ENCODE measurements at regions not wholly inside any gene's neighbourhood (a gene's known extent, or its start where the extent isn't known, plus 50 kb on each side); places are given as distances from the start of the nearest gene placed in this dataset.

DNA sequence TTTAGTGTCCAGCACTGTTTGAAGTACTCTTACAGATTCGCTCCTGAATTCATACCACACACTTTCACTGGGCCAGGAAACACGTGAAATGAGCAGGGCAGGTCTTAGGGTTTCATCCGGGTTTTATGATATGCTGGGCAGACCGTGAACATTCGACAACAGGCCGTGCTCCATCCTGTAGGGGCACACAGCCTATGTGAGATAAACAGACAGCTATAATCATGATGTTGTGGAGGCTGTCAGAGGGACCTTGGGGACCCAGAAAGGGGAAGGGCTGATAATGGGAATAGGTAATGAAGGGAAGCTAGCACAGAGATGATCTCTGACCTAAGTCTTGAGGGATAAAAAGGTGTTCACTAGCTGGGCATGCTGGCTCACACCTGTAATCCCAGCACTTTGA, 110.4 kb downstream of the RIN2 start:
- Histone ChIP-seq H3K9me3 (ENCODE audit: insufficient read depth, low read depth, low read length) (no peaks in the 10 kb centered on the region), H3K9me2 (replicated peaks; ENCODE audit: low read depth, low read length) (no peaks in the 10 kb centered on the region), H3K79me2 (ENCODE audit: insufficient read depth, low read length) (no peaks in the 10 kb centered on the region), H3K4me3 (ENCODE audit: low read length, poor library complexity, severe bottlenecking) (no peak overlapping the region), H3K27me3 (ENCODE audit: insufficient read depth, low read length, poor library complexity, severe bottlenecking) (no peaks in the 10 kb centered on the region), H3K9ac (ENCODE audit: low read depth, low read length, poor library complexity, severe bottlenecking) (no peak overlapping the region), H3F3A (ENCODE audit: low read depth) (no peaks in the 10 kb centered on the region), H3K36me3 (ENCODE audit: insufficient read depth, low read length) (no peaks in the 10 kb centered on the region), H3K4me2 (ENCODE audit: low read depth, low read length, poor library complexity, severe bottlenecking) (no peak overlapping the region), H3K4me1 (ENCODE audit: insufficient read depth, low read length, poor library complexity, severe bottlenecking) (no peaks in the 10 kb centered on the region), H4K20me1 (ENCODE audit: insufficient read depth, low read length, poor library complexity, severe bottlenecking) (no peaks in the 10 kb centered on the region), H2AFZ (ENCODE audit: low read length) (no peak overlapping the region)
- TF ChIP-seq, protein P1, sequence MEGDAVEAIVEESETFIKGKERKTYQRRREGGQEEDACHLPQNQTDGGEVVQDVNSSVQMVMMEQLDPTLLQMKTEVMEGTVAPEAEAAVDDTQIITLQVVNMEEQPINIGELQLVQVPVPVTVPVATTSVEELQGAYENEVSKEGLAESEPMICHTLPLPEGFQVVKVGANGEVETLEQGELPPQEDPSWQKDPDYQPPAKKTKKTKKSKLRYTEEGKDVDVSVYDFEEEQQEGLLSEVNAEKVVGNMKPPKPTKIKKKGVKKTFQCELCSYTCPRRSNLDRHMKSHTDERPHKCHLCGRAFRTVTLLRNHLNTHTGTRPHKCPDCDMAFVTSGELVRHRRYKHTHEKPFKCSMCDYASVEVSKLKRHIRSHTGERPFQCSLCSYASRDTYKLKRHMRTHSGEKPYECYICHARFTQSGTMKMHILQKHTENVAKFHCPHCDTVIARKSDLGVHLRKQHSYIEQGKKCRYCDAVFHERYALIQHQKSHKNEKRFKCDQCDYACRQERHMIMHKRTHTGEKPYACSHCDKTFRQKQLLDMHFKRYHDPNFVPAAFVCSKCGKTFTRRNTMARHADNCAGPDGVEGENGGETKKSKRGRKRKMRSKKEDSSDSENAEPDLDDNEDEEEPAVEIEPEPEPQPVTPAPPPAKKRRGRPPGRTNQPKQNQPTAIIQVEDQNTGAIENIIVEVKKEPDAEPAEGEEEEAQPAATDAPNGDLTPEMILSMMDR (conservative IDR thresholded peaks at IDR 0.05; ENCODE audit: low read length) = no peak
- no peak for TF ChIP-seq EZH2phosphoT487 (IDR thresholded peaks at IDR 0.05; ENCODE audit: borderline replicate concordance)

DNA sequence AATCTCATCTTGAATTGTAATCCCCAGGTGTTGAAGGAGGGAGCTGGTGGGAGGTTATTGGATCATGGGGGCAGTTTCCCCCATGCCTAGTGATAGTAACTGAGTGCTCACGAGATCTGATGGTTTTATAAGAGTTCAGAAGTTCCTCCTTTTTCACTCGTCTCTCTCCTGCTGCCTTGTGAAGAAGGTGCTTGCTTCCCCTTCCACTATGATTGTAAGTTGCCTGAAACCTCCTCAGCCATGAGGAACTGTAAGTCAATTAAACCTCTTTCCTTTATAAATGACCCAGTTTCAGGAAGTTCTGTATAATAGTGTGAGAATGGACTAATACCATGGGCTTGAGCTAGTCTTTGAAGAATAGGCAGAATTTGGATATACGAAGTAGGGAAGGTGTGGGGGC, 113.9 kb downstream of the RIN2 start:
- Histone ChIP-seq H3K4me2 (ENCODE audit: low read depth, low read length, poor library complexity, severe bottlenecking) (no peak overlapping the region), H3K9ac (ENCODE audit: low read depth, low read length, poor library complexity, severe bottlenecking) (no peak overlapping the region), H3K27me3 (ENCODE audit: insufficient read depth, low read length, poor library complexity, severe bottlenecking) (no peaks in the 10 kb centered on the region), H3K9me2 (replicated peaks; ENCODE audit: low read depth, low read length) (no peaks in the 10 kb centered on the region), H3K4me1 (ENCODE audit: insufficient read depth, low read length, poor library complexity, severe bottlenecking) (no peaks in the 10 kb centered on the region), H3K79me2 (ENCODE audit: insufficient read depth, low read length) (no peaks in the 10 kb centered on the region), H2AFZ (ENCODE audit: low read length) (no peak overlapping the region), H3F3A (ENCODE audit: low read depth) (no peaks in the 10 kb centered on the region), H3K9me3 (ENCODE audit: insufficient read depth, low read depth, low read length) (no peaks in the 10 kb centered on the region), H3K4me3 (ENCODE audit: low read length, poor library complexity, severe bottlenecking) (no peak overlapping the region), H3K36me3 (ENCODE audit: insufficient read depth, low read length) (no peaks in the 10 kb centered on the region), H4K20me1 (ENCODE audit: insufficient read depth, low read length, poor library complexity, severe bottlenecking) (no peaks in the 10 kb centered on the region)
- TF ChIP-seq, protein P1 (conservative IDR thresholded peaks at IDR 0.05; ENCODE audit: low read length) = no peak
- no peak for TF ChIP-seq EZH2phosphoT487 (IDR thresholded peaks at IDR 0.05; ENCODE audit: borderline replicate concordance)

DNA sequence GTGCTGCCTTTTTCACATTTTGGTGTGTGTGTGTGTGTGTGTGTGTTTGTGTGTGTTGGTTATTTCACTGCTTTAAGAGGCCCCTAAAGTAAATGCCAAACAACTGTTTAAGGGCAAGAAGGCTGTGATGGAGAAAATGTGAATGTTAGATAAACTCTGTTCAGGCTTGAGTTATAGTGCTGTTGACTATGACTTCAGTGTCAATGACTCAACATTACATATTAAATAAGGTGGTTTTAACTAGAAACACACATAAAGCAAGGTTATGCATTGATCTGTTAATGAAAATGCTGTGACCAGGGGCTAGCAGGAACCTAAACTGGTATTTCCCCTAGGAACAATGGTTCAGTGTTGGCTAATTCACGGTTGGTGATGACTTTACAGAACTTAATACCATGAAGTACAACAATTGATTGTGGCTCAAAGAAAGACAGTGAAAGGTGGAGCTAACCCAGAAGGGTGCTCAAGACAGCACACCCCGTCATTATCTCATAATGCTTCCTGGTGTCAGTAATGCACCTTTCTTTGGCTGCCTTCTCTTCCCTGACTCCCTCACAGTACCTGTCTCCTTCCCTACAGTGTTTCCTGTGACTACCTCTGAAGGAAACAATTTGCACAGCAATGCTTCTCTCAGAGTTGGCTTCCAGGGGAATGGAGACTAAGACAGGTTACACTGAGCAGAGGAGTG, 116.1 kb downstream of the RIN2 start:
- H3K9me3 ChIP-seq (ENCODE audit: insufficient read depth, low read depth, low read length) = no peaks in the 10 kb centered on the region
- H3F3A ChIP-seq (ENCODE audit: low read depth) = no peaks in the 10 kb centered on the region
- no peaks in the 10 kb centered on the region for H3K9me2 ChIP-seq (replicated peaks; ENCODE audit: low read depth, low read length)
- H3K36me3 ChIP-seq (ENCODE audit: insufficient read depth, low read length) = no peaks in the 10 kb centered on the region
- H3K9ac ChIP-seq (ENCODE audit: low read depth, low read length, poor library complexity, severe bottlenecking) = no peak overlapping the region
- TF ChIP-seq, protein P1 (conservative IDR thresholded peaks at IDR 0.05; ENCODE audit: low read length) = no peak
- TF ChIP-seq EZH2phosphoT487 (IDR thresholded peaks at IDR 0.05; ENCODE audit: borderline replicate concordance) = no peak
- H3K4me1 ChIP-seq (ENCODE audit: insufficient read depth, low read length, poor library complexity, severe bottlenecking) = no peaks in the 10 kb centered on the region
- H4K20me1 ChIP-seq (ENCODE audit: insufficient read depth, low read length, poor library complexity, severe bottlenecking) = no peaks in the 10 kb centered on the region
- no peaks in the 10 kb centered on the region for H3K79me2 ChIP-seq (ENCODE audit: insufficient read depth, low read length)
- no peak overlapping the region for H3K4me3 ChIP-seq (ENCODE audit: low read length, poor library complexity, severe bottlenecking)
- no peak overlapping the region for H2AFZ ChIP-seq (ENCODE audit: low read length)
- no peaks in the 10 kb centered on the region for H3K27me3 ChIP-seq (ENCODE audit: insufficient read depth, low read length, poor library complexity, severe bottlenecking)
- H3K4me2 ChIP-seq (ENCODE audit: low read depth, low read length, poor library complexity, severe bottlenecking) = no peak overlapping the region

Data from Loucy (cell line).